ENCODE measurements at regions not wholly inside any gene's neighbourhood (a gene's known extent, or its start where the extent isn't known, plus 50 kb on each side); places are given as distances from the start of the nearest gene placed in this dataset.

GRCh38 chr6:43946641-43947363 lies 176.8 kb downstream of the VEGFA start:
- no peak for DNase-seq

- DNase-seq: no peak
These were observed 175.7 kb downstream of the VEGFA start for GRCh38 chr6:43945768-43946080.

- DNase-seq: no peak
These were observed 175.1 kb downstream of the VEGFA start for GRCh38 chr6:43944908-43945767.

- DNase-seq: no peak
These were observed 173.8 kb downstream of the VEGFA start for GRCh38 chr6:43943781-43944250.

GRCh38 chr6:43943099-43943766 lies 173.2 kb downstream of the VEGFA start:
- DNase-seq: no peak

- DNase-seq: no peak
These were observed 172.6 kb downstream of the VEGFA start for GRCh38 chr6:43942616-43943015.

- DNase-seq: no peak
These were observed 172.0 kb downstream of the VEGFA start for GRCh38 chr6:43942011-43942442.

GRCh38 chr6:43941174-43941573 lies 171.2 kb downstream of the VEGFA start:
- DNase-seq: no peak

GRCh38 chr6:43940393-43941087 lies 170.5 kb downstream of the VEGFA start:
- DNase-seq: no peak

- DNase-seq: no peak
These were observed 170.0 kb downstream of the VEGFA start for GRCh38 chr6:43940071-43940392.

GRCh38 chr6:43939281-43940070 lies 169.5 kb downstream of the VEGFA start:
- no peak for DNase-seq

GRCh38 chr6:43938178-43939105 lies 168.4 kb downstream of the VEGFA start:
- no peak for DNase-seq

- no peak for DNase-seq
These were observed 167.5 kb downstream of the VEGFA start for GRCh38 chr6:43937236-43938177.

- no peak for DNase-seq
These were observed 166.5 kb downstream of the VEGFA start for GRCh38 chr6:43936476-43936875.

GRCh38 chr6:43935921-43936439 lies 166.0 kb downstream of the VEGFA start:
- no peak for DNase-seq

GRCh38 chr6:43934803-43935602 lies 165.0 kb downstream of the VEGFA start:
- DNase-seq: no peak

GRCh38 chr6:43934183-43934802 lies 164.3 kb downstream of the VEGFA start:
- DNase-seq: no peak

- DNase-seq: no peak
These were observed 163.3 kb downstream of the VEGFA start for GRCh38 chr6:43933148-43933885.

All from GF-D8 (cell line).